Mammary epithelial cell (primary cell): ENCODE measurements at regions not wholly inside any gene's neighbourhood (a gene's known extent, or its start where the extent isn't known, plus 50 kb on each side); places are given as distances from the start of the nearest gene placed in this dataset.

Experiments used
- CTCF ChIP-seq, 2 donors: IDR thresholded peaks in 1 of 2; conservative IDR thresholded peaks in 1 of 2; 2 replicates each; pipeline ENCODE4 v1.5.1; 2011 to 2012; ENCODE audit warnings: inconsistent platforms in 2 of 2, low read length in 2 of 2, mild to moderate bottlenecking in 2 of 2, control low read depth in 1 of 2, low read depth in 1 of 2; ENCODE audit not compliant: insufficient read depth in 1 of 2; ENCODE audit errors: extremely low read depth in 1 of 2
- EZH2 ChIP-seq: IDR thresholded peaks from 2 replicates; pipeline ENCODE4 v1.6.1; 2012; ENCODE audit warnings: low read length, inconsistent platforms, borderline replicate concordance

GRCh38 chr9:85425153-85425611 lies 316.6 kb downstream of the AGTPBP1 start:
- TF ChIP-seq CTCF (conservative IDR thresholded peaks at IDR 0.05 in 1 of 2, IDR thresholded peaks at IDR 0.05 in 1 of 2; ENCODE audit: extremely low read depth in 1 of 2, insufficient read depth in 1 of 2, low read depth in 1 of 2, low read length in 2 of 2) = peak; percentile 62 to 79
- TF ChIP-seq EZH2 = no peak
